ENCODE measurements at regions not wholly inside any gene's neighbourhood (a gene's known extent, or its start where the extent isn't known, plus 50 kb on each side); places are given as distances from the start of the nearest gene placed in this dataset.

GRCh38 chr4:144582105-144582850 lies 63.7 kb upstream of the HHIP start:
- H3K4me1 ChIP-seq (ENCODE audit: low read depth, poor library complexity, severe bottlenecking): no peaks in the 10 kb centered on the region
- H3K9ac ChIP-seq: no peak overlapping the region
- no peaks in the 10 kb centered on the region for H3K36me3 ChIP-seq (ENCODE audit: insufficient read depth)
- H3K4me2 ChIP-seq: no peak overlapping the region
- no peak for TF ChIP-seq CTCF (conservative IDR thresholded peaks at IDR 0.05; ENCODE audit: low read depth, low read length)
- H3K27me3 ChIP-seq (ENCODE audit: insufficient read depth, low read depth): no peaks in the 10 kb centered on the region
- H4K20me1 ChIP-seq (ENCODE audit: insufficient read depth): no peaks in the 10 kb centered on the region
- no peaks in the 10 kb centered on the region for H3K79me2 ChIP-seq (ENCODE audit: insufficient read depth, low read depth)
- H2AFZ ChIP-seq (ENCODE audit: low read depth): no peak overlapping the region
- H3K4me3 ChIP-seq (IDR thresholded peaks at IDR 0.05; ENCODE audit: insufficient read depth, low read depth, low read length): no peak overlapping the region
- no peak overlapping the region for H3K27ac ChIP-seq

GRCh38 chr4:144582975-144583374 lies 63.0 kb upstream of the HHIP start:
- Histone ChIP-seq H2AFZ (ENCODE audit: low read depth) (no peak overlapping the region), H3K4me2 (no peak overlapping the region)
- TF ChIP-seq CTCF (conservative IDR thresholded peaks at IDR 0.05; ENCODE audit: low read depth, low read length): no peak

GRCh38 chr4:144583658-144584057 lies 62.3 kb upstream of the HHIP start:
- no peak overlapping the region for H3K4me3 ChIP-seq (IDR thresholded peaks at IDR 0.05; ENCODE audit: insufficient read depth, low read depth, low read length)
- H3K9ac ChIP-seq: no peak overlapping the region
- H3K4me2 ChIP-seq: no peak overlapping the region
- H3K4me1 ChIP-seq (ENCODE audit: low read depth, poor library complexity, severe bottlenecking): peaks cover 5% of the 10 kb centered on the region
- no peaks in the 10 kb centered on the region for H4K20me1 ChIP-seq (ENCODE audit: insufficient read depth)
- H3K27me3 ChIP-seq (ENCODE audit: insufficient read depth, low read depth): no peaks in the 10 kb centered on the region
- H2AFZ ChIP-seq (ENCODE audit: low read depth): no peak overlapping the region
- no peak for TF ChIP-seq CTCF (conservative IDR thresholded peaks at IDR 0.05; ENCODE audit: low read depth, low read length)
- no peak overlapping the region for H3K27ac ChIP-seq
- no peaks in the 10 kb centered on the region for H3K36me3 ChIP-seq (ENCODE audit: insufficient read depth)
- H3K79me2 ChIP-seq (ENCODE audit: insufficient read depth, low read depth): no peaks in the 10 kb centered on the region

More at GRCh38 chr4:144582975-144583374, 63.0 kb upstream of the HHIP start:
- Histone ChIP-seq H3K27me3 (ENCODE audit: insufficient read depth, low read depth) (no peaks in the 10 kb centered on the region), H3K36me3 (ENCODE audit: insufficient read depth) (no peaks in the 10 kb centered on the region), H3K4me3 (IDR thresholded peaks at IDR 0.05; ENCODE audit: insufficient read depth, low read depth, low read length) (no peak overlapping the region), H3K9ac (no peak overlapping the region), H3K27ac (no peak overlapping the region), H4K20me1 (ENCODE audit: insufficient read depth) (no peaks in the 10 kb centered on the region), H3K4me1 (ENCODE audit: low read depth, poor library complexity, severe bottlenecking) (no peaks in the 10 kb centered on the region), H3K79me2 (ENCODE audit: insufficient read depth, low read depth) (no peaks in the 10 kb centered on the region)

GRCh38 chr4:144584428-144584827 lies 61.5 kb upstream of the HHIP start:
- Histone ChIP-seq H3K4me1 (ENCODE audit: low read depth, poor library complexity, severe bottlenecking) (peaks cover 12% of the 10 kb centered on the region), H3K79me2 (ENCODE audit: insufficient read depth, low read depth) (no peaks in the 10 kb centered on the region), H4K20me1 (ENCODE audit: insufficient read depth) (no peaks in the 10 kb centered on the region), H3K27me3 (ENCODE audit: insufficient read depth, low read depth) (no peaks in the 10 kb centered on the region), H3K36me3 (ENCODE audit: insufficient read depth) (no peaks in the 10 kb centered on the region), H3K4me3 (IDR thresholded peaks at IDR 0.05; ENCODE audit: insufficient read depth, low read depth, low read length) (no peak overlapping the region), H3K4me2 (no peak overlapping the region), H2AFZ (ENCODE audit: low read depth) (no peak overlapping the region), H3K27ac (no peak overlapping the region), H3K9ac (no peak overlapping the region)
- TF ChIP-seq CTCF (conservative IDR thresholded peaks at IDR 0.05; ENCODE audit: low read depth, low read length): no peak
